ENCODE measurements at regions not wholly inside any gene's neighbourhood (a gene's known extent, or its start where the extent isn't known, plus 50 kb on each side); places are given as distances from the start of the nearest gene placed in this dataset.

- TF ChIP-seq, protein P1, sequence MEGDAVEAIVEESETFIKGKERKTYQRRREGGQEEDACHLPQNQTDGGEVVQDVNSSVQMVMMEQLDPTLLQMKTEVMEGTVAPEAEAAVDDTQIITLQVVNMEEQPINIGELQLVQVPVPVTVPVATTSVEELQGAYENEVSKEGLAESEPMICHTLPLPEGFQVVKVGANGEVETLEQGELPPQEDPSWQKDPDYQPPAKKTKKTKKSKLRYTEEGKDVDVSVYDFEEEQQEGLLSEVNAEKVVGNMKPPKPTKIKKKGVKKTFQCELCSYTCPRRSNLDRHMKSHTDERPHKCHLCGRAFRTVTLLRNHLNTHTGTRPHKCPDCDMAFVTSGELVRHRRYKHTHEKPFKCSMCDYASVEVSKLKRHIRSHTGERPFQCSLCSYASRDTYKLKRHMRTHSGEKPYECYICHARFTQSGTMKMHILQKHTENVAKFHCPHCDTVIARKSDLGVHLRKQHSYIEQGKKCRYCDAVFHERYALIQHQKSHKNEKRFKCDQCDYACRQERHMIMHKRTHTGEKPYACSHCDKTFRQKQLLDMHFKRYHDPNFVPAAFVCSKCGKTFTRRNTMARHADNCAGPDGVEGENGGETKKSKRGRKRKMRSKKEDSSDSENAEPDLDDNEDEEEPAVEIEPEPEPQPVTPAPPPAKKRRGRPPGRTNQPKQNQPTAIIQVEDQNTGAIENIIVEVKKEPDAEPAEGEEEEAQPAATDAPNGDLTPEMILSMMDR (IDR thresholded peaks at IDR 0.05), result no peak
- no peak for TF ChIP-seq POLR2A (IDR thresholded peaks at IDR 0.05)
These were observed 743.3 kb upstream of the BCHE start for GRCh38 chr3:166580561-166580960.

Data from body of pancreas (tissue), 4 donors.